ENCODE measurements at regions not wholly inside any gene's neighbourhood (a gene's known extent, or its start where the extent isn't known, plus 50 kb on each side); places are given as distances from the start of the nearest gene placed in this dataset.
"Not testable (repeated sequence)": the region's sequence is repeated elsewhere in the genome, so short reads cannot be mapped to it uniquely, and the experiment has no call there.

- DNase-seq, result no peak
Observed at GRCh38 chr13:64087624-64088023, 2672.0 kb upstream of the PCDH20 start.

GRCh38 chr13:64083811-64084210 is 2668.2 kb upstream of the PCDH20 start:
- DNase-seq, result no peak

GRCh38 chr13:64083396-64083795 is 2667.7 kb upstream of the PCDH20 start:
- DNase-seq, result no peak

GRCh38 chr13:64078480-64078936 is 2662.9 kb upstream of the PCDH20 start:
- DNase-seq, result no peak

- no peak for DNase-seq
Observed at GRCh38 chr13:64078025-64078424, 2662.4 kb upstream of the PCDH20 start.

GRCh38 chr13:64077132-64077835 is 2661.6 kb upstream of the PCDH20 start:
- not testable (repeated sequence) for DNase-seq

- no peak for DNase-seq
Observed at GRCh38 chr13:64075543-64076271, 2660.1 kb upstream of the PCDH20 start.

GRCh38 chr13:64074971-64075474 is 2659.4 kb upstream of the PCDH20 start:
- no peak for DNase-seq

GRCh38 chr13:64073203-64073602 is 2657.6 kb upstream of the PCDH20 start:
- no peak for DNase-seq

- DNase-seq, result no peak
Observed at GRCh38 chr13:64071352-64071751, 2655.7 kb upstream of the PCDH20 start.

- no peak for DNase-seq
Observed at GRCh38 chr13:64069892-64070291, 2654.2 kb upstream of the PCDH20 start.

GRCh38 chr13:64066711-64067110 is 2651.1 kb upstream of the PCDH20 start:
- no peak for DNase-seq

GRCh38 chr13:64061649-64062048 is 2646.0 kb upstream of the PCDH20 start:
- DNase-seq, result no peak

- DNase-seq, result no peak
Observed at GRCh38 chr13:64057372-64058020, 2641.8 kb upstream of the PCDH20 start.

- DNase-seq, result no peak
Observed at GRCh38 chr13:64054321-64054720, 2638.7 kb upstream of the PCDH20 start.

- DNase-seq, result no peak
Observed at GRCh38 chr13:64052521-64052920, 2636.9 kb upstream of the PCDH20 start.

- DNase-seq, result no peak
Observed at GRCh38 chr13:64051278-64051677, 2635.6 kb upstream of the PCDH20 start.

- DNase-seq, result no peak
Observed at GRCh38 chr13:64041296-64041695, 2625.6 kb upstream of the PCDH20 start.

GRCh38 chr13:64033921-64034320 is 2618.3 kb upstream of the PCDH20 start:
- DNase-seq, result no peak

GRCh38 chr13:64029343-64030093 is 2613.9 kb upstream of the PCDH20 start:
- no peak for DNase-seq

- no peak for DNase-seq
Observed at GRCh38 chr13:64028551-64028950, 2612.9 kb upstream of the PCDH20 start.

GRCh38 chr13:64020126-64020525 is 2604.5 kb upstream of the PCDH20 start:
- DNase-seq, result no peak

- DNase-seq, result no peak
Observed at GRCh38 chr13:64007339-64007738, 2591.7 kb upstream of the PCDH20 start.

Measured in activated T-cell treated with anti-CD3 and anti-CD28 coated beads, Interleukin-2, amount 50 U/mL, for 48 hours (primary cell).